ENCODE measurements at regions not wholly inside any gene's neighbourhood (a gene's known extent, or its start where the extent isn't known, plus 50 kb on each side); places are given as distances from the start of the nearest gene placed in this dataset.

- Histone ChIP-seq H3K36me3 (ENCODE audit: insufficient read depth, insufficient read length, low read length) (no peaks in the 10 kb centered on the region), H3K4me3 (ENCODE audit: insufficient read length, low read depth) (no peak overlapping the region), H3K9ac (ENCODE audit: insufficient read length, low read depth) (no peak overlapping the region), H3K27me3 (ENCODE audit: insufficient read depth, insufficient read length) (no peaks in the 10 kb centered on the region), H3K4me1 (ENCODE audit: insufficient read depth, insufficient read length) (no peaks in the 10 kb centered on the region), H3K9me3 (ENCODE audit: insufficient read depth, low read length) (peaks cover 11% of the 10 kb centered on the region; the same call in 1 of the 2 replicates)
- peak; percentile 32 for DNase-seq (ENCODE audit: low read depth, low spot score)
- TF ChIP-seq SUZ12 (IDR thresholded peaks at IDR 0.05; ENCODE audit: extremely low read depth, insufficient read depth, insufficient read length): no peak
- TF ChIP-seq YY1 (IDR thresholded peaks at IDR 0.05; ENCODE audit: insufficient read depth, insufficient read length): no peak
- TF ChIP-seq ZNF274 (IDR thresholded peaks at IDR 0.05; ENCODE audit: low read depth, low read length): no peak
Measured at GRCh38 chr10:2963889-2964631, 103.3 kb upstream of the PFKP start.

GRCh38 chr10:2962194-2962593 is 105.2 kb upstream of the PFKP start:
- TF ChIP-seq SUZ12 (IDR thresholded peaks at IDR 0.05; ENCODE audit: extremely low read depth, insufficient read depth, insufficient read length): no peak
- TF ChIP-seq YY1 (IDR thresholded peaks at IDR 0.05; ENCODE audit: insufficient read depth, insufficient read length): no peak
- no peak for TF ChIP-seq ZNF274 (IDR thresholded peaks at IDR 0.05; ENCODE audit: low read depth, low read length)
- H3K9me3 ChIP-seq (ENCODE audit: insufficient read depth, low read length): peaks cover 11% of the 10 kb centered on the region; the same call in 1 of the 2 replicates
- no peak for DNase-seq (ENCODE audit: low read depth, low spot score)

GRCh38 chr10:2958659-2959058 is 108.7 kb upstream of the PFKP start:
- Histone ChIP-seq H3K9ac (ENCODE audit: insufficient read length, low read depth) (no peak overlapping the region), H3K4me3 (ENCODE audit: insufficient read length, low read depth) (no peak overlapping the region), H3K27me3 (ENCODE audit: insufficient read depth, insufficient read length) (no peaks in the 10 kb centered on the region), H3K9me3 (ENCODE audit: insufficient read depth, low read length) (peaks cover 4% of the 10 kb centered on the region; the same call in 1 of the 2 replicates), H3K4me1 (ENCODE audit: insufficient read depth, insufficient read length) (no peaks in the 10 kb centered on the region), H3K36me3 (ENCODE audit: insufficient read depth, insufficient read length, low read length) (no peaks in the 10 kb centered on the region)
- no peak for TF ChIP-seq SUZ12 (IDR thresholded peaks at IDR 0.05; ENCODE audit: extremely low read depth, insufficient read depth, insufficient read length)
- no peak for TF ChIP-seq ZNF274 (IDR thresholded peaks at IDR 0.05; ENCODE audit: low read depth, low read length)
- TF ChIP-seq YY1 (IDR thresholded peaks at IDR 0.05; ENCODE audit: insufficient read depth, insufficient read length): no peak
- DNase-seq (ENCODE audit: low read depth, low spot score): no peak

More at GRCh38 chr10:2962194-2962593, 105.2 kb upstream of the PFKP start:
- no peaks in the 10 kb centered on the region for H3K36me3 ChIP-seq (ENCODE audit: insufficient read depth, insufficient read length, low read length)
- no peak overlapping the region for H3K4me3 ChIP-seq (ENCODE audit: insufficient read length, low read depth)
- no peaks in the 10 kb centered on the region for H3K27me3 ChIP-seq (ENCODE audit: insufficient read depth, insufficient read length)
- H3K9ac ChIP-seq (ENCODE audit: insufficient read length, low read depth): no peak overlapping the region
- no peaks in the 10 kb centered on the region for H3K4me1 ChIP-seq (ENCODE audit: insufficient read depth, insufficient read length)

GRCh38 chr10:2957785-2958184 is 109.6 kb upstream of the PFKP start:
- Histone ChIP-seq H3K9ac (ENCODE audit: insufficient read length, low read depth) (no peak overlapping the region), H3K4me1 (ENCODE audit: insufficient read depth, insufficient read length) (no peaks in the 10 kb centered on the region), H3K9me3 (ENCODE audit: insufficient read depth, low read length) (peaks cover 4% of the 10 kb centered on the region; the same call in 1 of the 2 replicates), H3K27me3 (ENCODE audit: insufficient read depth, insufficient read length) (no peaks in the 10 kb centered on the region), H3K4me3 (ENCODE audit: insufficient read length, low read depth) (no peak overlapping the region), H3K36me3 (ENCODE audit: insufficient read depth, insufficient read length, low read length) (no peaks in the 10 kb centered on the region)
- no peak for DNase-seq (ENCODE audit: low read depth, low spot score)
- TF ChIP-seq ZNF274 (IDR thresholded peaks at IDR 0.05; ENCODE audit: low read depth, low read length) (no peak), YY1 (IDR thresholded peaks at IDR 0.05; ENCODE audit: insufficient read depth, insufficient read length) (no peak), SUZ12 (IDR thresholded peaks at IDR 0.05; ENCODE audit: extremely low read depth, insufficient read depth, insufficient read length) (no peak)

- Histone ChIP-seq H3K4me1 (ENCODE audit: insufficient read depth, insufficient read length) (no peaks in the 10 kb centered on the region), H3K27me3 (ENCODE audit: insufficient read depth, insufficient read length) (no peaks in the 10 kb centered on the region), H3K4me3 (ENCODE audit: insufficient read length, low read depth) (no peak overlapping the region), H3K9ac (ENCODE audit: insufficient read length, low read depth) (no peak overlapping the region), H3K9me3 (ENCODE audit: insufficient read depth, low read length) (no peaks in the 10 kb centered on the region), H3K36me3 (ENCODE audit: insufficient read depth, insufficient read length, low read length) (no peaks in the 10 kb centered on the region)
- no peak for TF ChIP-seq YY1 (IDR thresholded peaks at IDR 0.05; ENCODE audit: insufficient read depth, insufficient read length)
- no peak for TF ChIP-seq SUZ12 (IDR thresholded peaks at IDR 0.05; ENCODE audit: extremely low read depth, insufficient read depth, insufficient read length)
- TF ChIP-seq ZNF274 (IDR thresholded peaks at IDR 0.05; ENCODE audit: low read depth, low read length): no peak
- no peak for DNase-seq (ENCODE audit: low read depth, low spot score)
Measured at GRCh38 chr10:2955064-2955463, 112.3 kb upstream of the PFKP start.

- Histone ChIP-seq H3K4me1 (ENCODE audit: insufficient read depth, insufficient read length) (no peaks in the 10 kb centered on the region), H3K9ac (ENCODE audit: insufficient read length, low read depth) (no peak overlapping the region), H3K9me3 (ENCODE audit: insufficient read depth, low read length) (no peaks in the 10 kb centered on the region), H3K36me3 (ENCODE audit: insufficient read depth, insufficient read length, low read length) (no peaks in the 10 kb centered on the region), H3K27me3 (ENCODE audit: insufficient read depth, insufficient read length) (no peaks in the 10 kb centered on the region), H3K4me3 (ENCODE audit: insufficient read length, low read depth) (no peak overlapping the region)
- TF ChIP-seq SUZ12 (IDR thresholded peaks at IDR 0.05; ENCODE audit: extremely low read depth, insufficient read depth, insufficient read length) (no peak), ZNF274 (IDR thresholded peaks at IDR 0.05; ENCODE audit: low read depth, low read length) (no peak), YY1 (IDR thresholded peaks at IDR 0.05; ENCODE audit: insufficient read depth, insufficient read length) (no peak)
- no peak for DNase-seq (ENCODE audit: low read depth, low spot score)
Measured at GRCh38 chr10:2953495-2953894, 113.9 kb upstream of the PFKP start.

- H3K9me3 ChIP-seq (ENCODE audit: insufficient read depth, low read length): no peaks in the 10 kb centered on the region
- H3K36me3 ChIP-seq (ENCODE audit: insufficient read depth, insufficient read length, low read length): no peaks in the 10 kb centered on the region
- TF ChIP-seq ZNF274 (IDR thresholded peaks at IDR 0.05; ENCODE audit: low read depth, low read length): no peak
- no peak for TF ChIP-seq YY1 (IDR thresholded peaks at IDR 0.05; ENCODE audit: insufficient read depth, insufficient read length)
- no peak for TF ChIP-seq SUZ12 (IDR thresholded peaks at IDR 0.05; ENCODE audit: extremely low read depth, insufficient read depth, insufficient read length)
- no peak for DNase-seq (ENCODE audit: low read depth, low spot score)
- no peak overlapping the region for H3K9ac ChIP-seq (ENCODE audit: insufficient read length, low read depth)
- H3K27me3 ChIP-seq (ENCODE audit: insufficient read depth, insufficient read length): no peaks in the 10 kb centered on the region
- no peaks in the 10 kb centered on the region for H3K4me1 ChIP-seq (ENCODE audit: insufficient read depth, insufficient read length)
- no peak overlapping the region for H3K4me3 ChIP-seq (ENCODE audit: insufficient read length, low read depth)
Measured at GRCh38 chr10:2951235-2951835, 116.0 kb upstream of the PFKP start.

Data from NT2/D1 (cell line).